Neural progenitor cell (in vitro differentiated cells): ENCODE measurements at regions not wholly inside any gene's neighbourhood (a gene's known extent, or its start where the extent isn't known, plus 50 kb on each side); places are given as distances from the start of the nearest gene placed in this dataset.
"Not testable (repeated sequence)": the region's sequence is repeated elsewhere in the genome, so short reads cannot be mapped to it uniquely, and the experiment has no call there.

Experiments used
- DNase-seq: peaks from one replicate; pipeline ENCODE4 v3.0.0-alpha.2; 2016; ENCODE audit warnings: low spot score
- H2AFZ ChIP-seq: fragments of 200-600 bp; sonication (generic); replicated peaks from 2 replicates; pipeline ENCODE4 v1.6.1; 2016; ENCODE audit warnings: antibody characterized with exemption
- H3F3A ChIP-seq: fragments of 200-600 bp; sonication (generic); 2 replicates; pipeline ENCODE4 v1.6.1; 2016; ENCODE audit warnings: antibody characterized with exemption, low read depth
- H3K27ac ChIP-seq: fragments of 200-600 bp; sonication (generic); 2 replicates; pipeline ENCODE4 v1.5.1; 2016; ENCODE audit warnings: mild to moderate bottlenecking
- H3K27me3 ChIP-seq: fragments of 200-600 bp; sonication (generic); 2 replicates; pipeline ENCODE4 v1.6.1; 2016; ENCODE audit warnings: mild to moderate bottlenecking, moderate library complexity
- H3K36me3 ChIP-seq: fragments of 200-600 bp; sonication (generic); 2 replicates; pipeline ENCODE4 v1.5.1; 2016
- H3K4me1 ChIP-seq: fragments of 200-600 bp; sonication (generic); 2 replicates; pipeline ENCODE4 v1.6.1; 2016; ENCODE audit warnings: mixed run types
- H3K4me2 ChIP-seq: fragments of 200-600 bp; sonication (generic); 2 replicates; pipeline ENCODE4 v1.6.1; 2016
- H3K4me3 ChIP-seq: fragments of 200-600 bp; sonication (generic); 2 replicates; pipeline ENCODE4 v1.5.1; 2016
- H3K79me2 ChIP-seq: fragments of 200-600 bp; sonication (generic); 2 replicates; pipeline ENCODE4 v1.6.1; 2016; ENCODE audit warnings: low read depth
- H3K9ac ChIP-seq: fragments of 200-600 bp; sonication (generic); 2 replicates; pipeline ENCODE4 v1.6.1; 2016
- H3K9me3 ChIP-seq: fragments of 200-600 bp; sonication (generic); 2 replicates; pipeline ENCODE4 v1.5.1; 2016; ENCODE audit warnings: low read depth
- H4K20me1 ChIP-seq: fragments of 200-600 bp; sonication (generic); 2 replicates; pipeline ENCODE4 v1.6.1; 2016; ENCODE audit warnings: low read depth
- H3K27ac Mint-ChIP-seq: 3 replicates; pipeline ENCODE4 v1.8.0; 2021; ENCODE audit warnings: mixed read lengths
- H3K27me3 Mint-ChIP-seq: 2 replicates; pipeline ENCODE4 v1.8.0; 2022; ENCODE audit warnings: low read depth, mild to moderate bottlenecking, inconsistent platforms, moderate library complexity, mixed read lengths; ENCODE audit not compliant: insufficient read depth
- H3K36me3 Mint-ChIP-seq: 3 replicates; pipeline ENCODE4 v1.8.0; 2021; ENCODE audit warnings: mixed read lengths
- H3K4me1 Mint-ChIP-seq: 3 replicates; pipeline ENCODE4 v1.8.0; 2021; ENCODE audit warnings: mixed read lengths
- H3K4me3 Mint-ChIP-seq: 3 replicates; pipeline ENCODE4 v1.8.0; 2021; ENCODE audit warnings: mild to moderate bottlenecking, moderate library complexity, mixed read lengths
- H3K9me3 Mint-ChIP-seq: 3 replicates; pipeline ENCODE4 v1.8.0; 2020; ENCODE audit warnings: mixed read lengths
- EZH2 ChIP-seq: fragments of 200-600 bp; sonication (generic); IDR thresholded peaks from 2 replicates; pipeline ENCODE4 v1.6.1; 2017; ENCODE audit warnings: antibody characterized with exemption, mild to moderate bottlenecking, moderate library complexity
- EZH2phosphoT487 ChIP-seq: fragments of 200-600 bp; sonication (generic); IDR thresholded peaks from 2 replicates; pipeline ENCODE4 v1.6.1; 2017; ENCODE audit warnings: antibody characterized with exemption
- TF ChIP-seq, protein P1 (sequence below): fragments of 200-600 bp; sonication (generic); IDR thresholded peaks from 2 replicates; pipeline ENCODE4 v1.5.1; 2017; ENCODE audit warnings: antibody characterized with exemption, mild to moderate bottlenecking

DNA sequence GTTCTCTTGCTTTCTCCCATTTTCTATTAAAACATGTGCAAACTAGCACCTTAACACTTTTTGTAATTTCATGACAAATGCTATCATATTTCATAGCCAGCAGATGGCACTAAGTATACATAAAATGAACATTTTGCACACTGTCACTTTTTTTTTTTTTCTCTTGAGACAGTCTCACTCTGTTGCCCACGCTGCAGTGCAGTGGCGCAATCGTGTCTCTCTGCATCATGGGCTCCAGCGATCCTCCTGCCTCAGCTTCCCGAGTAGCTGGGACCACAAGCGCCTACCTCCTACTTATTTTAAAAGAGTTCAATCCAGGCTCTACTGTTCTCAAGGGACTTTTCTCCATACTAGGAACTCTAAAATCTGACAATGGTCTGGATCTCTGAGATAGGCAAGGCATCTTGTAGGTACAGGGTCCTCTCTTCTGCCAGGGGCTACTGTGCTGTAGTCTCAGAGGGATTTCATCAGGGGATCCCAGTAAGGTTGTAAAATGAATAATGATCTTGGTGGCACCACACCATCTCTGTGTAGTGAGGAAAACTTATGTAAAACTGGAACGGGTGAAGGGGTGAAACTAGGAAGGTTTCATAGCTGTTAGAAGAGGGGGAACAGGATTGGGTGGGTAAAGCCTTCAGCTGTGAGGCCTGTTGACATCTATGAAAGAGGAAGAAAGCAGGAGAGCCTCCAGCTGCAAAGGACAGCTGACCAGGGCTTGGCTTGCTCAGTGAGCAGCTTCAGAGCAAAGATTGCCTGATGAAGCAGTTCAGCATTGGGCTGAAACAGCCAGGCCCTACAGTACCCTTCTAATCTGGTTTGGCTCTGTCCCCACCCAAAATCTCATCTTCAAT is 196.9 kb downstream of the AVL9 start:
- not testable (repeated sequence) for DNase-seq, H3K36me3 Mint-ChIP-seq
- TF ChIP-seq, protein P1, sequence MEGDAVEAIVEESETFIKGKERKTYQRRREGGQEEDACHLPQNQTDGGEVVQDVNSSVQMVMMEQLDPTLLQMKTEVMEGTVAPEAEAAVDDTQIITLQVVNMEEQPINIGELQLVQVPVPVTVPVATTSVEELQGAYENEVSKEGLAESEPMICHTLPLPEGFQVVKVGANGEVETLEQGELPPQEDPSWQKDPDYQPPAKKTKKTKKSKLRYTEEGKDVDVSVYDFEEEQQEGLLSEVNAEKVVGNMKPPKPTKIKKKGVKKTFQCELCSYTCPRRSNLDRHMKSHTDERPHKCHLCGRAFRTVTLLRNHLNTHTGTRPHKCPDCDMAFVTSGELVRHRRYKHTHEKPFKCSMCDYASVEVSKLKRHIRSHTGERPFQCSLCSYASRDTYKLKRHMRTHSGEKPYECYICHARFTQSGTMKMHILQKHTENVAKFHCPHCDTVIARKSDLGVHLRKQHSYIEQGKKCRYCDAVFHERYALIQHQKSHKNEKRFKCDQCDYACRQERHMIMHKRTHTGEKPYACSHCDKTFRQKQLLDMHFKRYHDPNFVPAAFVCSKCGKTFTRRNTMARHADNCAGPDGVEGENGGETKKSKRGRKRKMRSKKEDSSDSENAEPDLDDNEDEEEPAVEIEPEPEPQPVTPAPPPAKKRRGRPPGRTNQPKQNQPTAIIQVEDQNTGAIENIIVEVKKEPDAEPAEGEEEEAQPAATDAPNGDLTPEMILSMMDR = peak; percentile 22

DNA sequence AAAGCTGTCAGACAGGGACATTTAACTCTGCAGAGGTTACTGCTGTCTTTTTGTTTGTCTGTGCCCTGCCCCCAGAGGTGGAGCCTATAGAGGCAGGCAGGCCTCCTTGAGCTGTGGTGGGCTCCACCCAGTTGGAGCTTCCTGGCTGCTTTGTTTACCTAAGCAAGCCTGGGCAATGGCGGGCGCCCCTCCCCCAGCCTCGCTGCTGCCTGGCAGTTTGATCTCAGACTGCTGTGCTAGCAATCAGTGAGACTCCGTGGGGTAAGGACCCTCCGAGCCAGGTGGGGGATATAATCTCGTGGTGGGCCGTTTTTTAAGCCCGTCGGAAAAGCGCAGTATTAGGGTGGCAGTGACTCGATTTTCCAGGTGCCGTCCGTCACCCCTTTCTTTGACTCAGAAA is 192.8 kb downstream of the AVL9 start:
- H3K4me3 Mint-ChIP-seq, H2AFZ ChIP-seq, H3K36me3 ChIP-seq, H3K4me2 ChIP-seq, H3K27ac ChIP-seq, H3K27me3 ChIP-seq, H3K36me3 Mint-ChIP-seq, H3F3A ChIP-seq, H3K9ac ChIP-seq, H3K4me1 Mint-ChIP-seq, H3K79me2 ChIP-seq, H3K9me3 Mint-ChIP-seq, H3K4me3 ChIP-seq, H3K27me3 Mint-ChIP-seq, H3K27ac Mint-ChIP-seq, H3K9me3 ChIP-seq, H3K4me1 ChIP-seq, DNase-seq, H4K20me1 ChIP-seq: not testable (repeated sequence)

More for the DNA sequence above, 196.9 kb downstream of the AVL9 start:
- H3K4me3 Mint-ChIP-seq, H4K20me1 ChIP-seq, H3K79me2 ChIP-seq, H2AFZ ChIP-seq, H3K27me3 Mint-ChIP-seq, H3K9me3 ChIP-seq, H3K27me3 ChIP-seq, H3K36me3 ChIP-seq, H3K4me2 ChIP-seq, H3F3A ChIP-seq, H3K4me3 ChIP-seq, H3K4me1 Mint-ChIP-seq, H3K4me1 ChIP-seq, H3K27ac ChIP-seq, H3K9ac ChIP-seq: not testable (repeated sequence)
- Mint-ChIP-seq H3K9me3 (peaks cover 26% of the 10 kb centered on the region), H3K27ac (peak overlapping the region; percentile 78)

DNA sequence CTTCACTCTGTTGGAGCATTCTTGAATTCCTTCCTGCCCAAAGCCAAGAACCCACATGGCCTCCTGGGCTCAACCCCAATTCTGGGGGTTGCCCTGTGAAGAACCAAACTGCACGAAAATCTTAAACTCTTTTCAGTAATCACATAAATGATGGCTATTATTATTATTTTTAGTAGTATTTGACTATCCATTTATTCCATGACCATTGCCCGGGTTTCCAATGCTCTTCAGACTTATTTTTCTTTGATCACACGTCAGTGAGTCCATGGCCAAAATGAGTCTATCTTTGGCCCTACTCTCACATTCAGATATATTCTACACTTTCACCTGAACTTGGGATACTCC is 185.9 kb downstream of the AVL9 start:
- Histone ChIP-seq H3K4me1 (no peaks in the 10 kb centered on the region), H3K27me3 (no peaks in the 10 kb centered on the region), H3K9me3 (no peaks in the 10 kb centered on the region), H3K36me3 (no peaks in the 10 kb centered on the region), H3K4me2 (no peak overlapping the region), H3K9ac (no peak overlapping the region), H2AFZ (no peak overlapping the region), H4K20me1 (no peaks in the 10 kb centered on the region), H3K27ac (no peak overlapping the region), H3K4me3 (no peak overlapping the region), H3K79me2 (no peaks in the 10 kb centered on the region), H3F3A (no peaks in the 10 kb centered on the region)
- TF ChIP-seq EZH2phosphoT487 (no peak), EZH2 (no peak)
- TF ChIP-seq, protein P1 = no peak
- Mint-ChIP-seq H3K27ac (no peak overlapping the region), H3K9me3 (no peaks in the 10 kb centered on the region), H3K4me3 (no peak overlapping the region), H3K27me3 (no peaks in the 10 kb centered on the region), H3K4me1 (no peaks in the 10 kb centered on the region), H3K36me3 (peaks cover 6% of the 10 kb centered on the region)
- no peak for DNase-seq

DNA sequence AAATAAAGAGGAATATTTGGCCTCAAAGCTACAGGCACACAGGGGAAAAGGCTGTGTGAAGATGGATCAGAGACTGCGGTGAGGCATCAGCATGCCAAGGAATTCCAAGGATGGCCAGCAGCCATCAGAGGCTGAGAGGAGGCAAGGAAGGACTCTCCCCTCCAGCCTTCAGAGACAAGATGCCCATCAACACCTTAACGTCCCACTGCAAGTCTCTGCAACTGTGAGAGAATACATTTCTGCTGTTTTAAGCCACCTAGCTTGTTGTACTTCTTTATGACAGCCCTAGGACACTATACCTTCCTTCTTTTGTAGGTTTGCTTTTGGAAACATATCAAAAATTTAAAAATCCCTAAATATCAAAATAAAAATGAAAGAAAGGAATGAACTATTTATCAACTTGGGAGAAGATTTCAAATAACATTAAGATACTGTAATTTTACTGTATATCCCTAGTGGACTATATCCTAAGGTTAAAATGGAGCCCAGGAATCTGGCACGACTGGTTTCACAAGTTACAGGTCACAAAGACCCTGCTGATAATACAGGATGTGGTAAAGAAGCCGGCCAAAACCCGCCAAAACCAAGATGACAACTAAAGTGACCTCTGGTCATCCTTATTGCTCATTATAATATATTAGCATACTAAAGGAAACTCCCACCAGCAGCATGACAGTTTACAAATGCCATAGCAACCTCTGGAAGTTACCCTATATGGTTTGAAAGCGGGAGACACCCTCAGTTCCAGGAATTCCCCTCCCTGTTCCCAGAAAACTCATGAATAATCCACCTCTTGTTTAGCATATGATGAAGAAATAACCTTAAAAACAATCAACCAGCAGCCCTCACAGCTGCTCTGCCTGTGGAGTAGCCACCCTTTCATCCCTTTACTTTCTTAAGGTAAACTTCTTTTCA is 185.2 kb downstream of the AVL9 start:
- Histone ChIP-seq H3K79me2 (no peaks in the 10 kb centered on the region), H2AFZ (no peak overlapping the region), H3K36me3 (no peaks in the 10 kb centered on the region), H4K20me1 (no peaks in the 10 kb centered on the region), H3K9me3 (no peaks in the 10 kb centered on the region), H3K4me3 (no peak overlapping the region), H3K9ac (no peak overlapping the region), H3K4me1 (no peaks in the 10 kb centered on the region), H3K27me3 (no peaks in the 10 kb centered on the region), H3F3A (no peaks in the 10 kb centered on the region), H3K4me2 (no peak overlapping the region), H3K27ac (no peak overlapping the region)
- Mint-ChIP-seq H3K4me3 (no peak overlapping the region), H3K9me3 (no peaks in the 10 kb centered on the region), H3K27ac (no peak overlapping the region), H3K27me3 (no peaks in the 10 kb centered on the region), H3K4me1 (no peaks in the 10 kb centered on the region), H3K36me3 (peaks cover 10% of the 10 kb centered on the region)
- TF ChIP-seq EZH2 (no peak), EZH2phosphoT487 (no peak)
- TF ChIP-seq, protein P1 = no peak
- no peak for DNase-seq
